ENCODE measurements at regions not wholly inside any gene's neighbourhood (a gene's known extent, or its start where the extent isn't known, plus 50 kb on each side); places are given as distances from the start of the nearest gene placed in this dataset.

DNA sequence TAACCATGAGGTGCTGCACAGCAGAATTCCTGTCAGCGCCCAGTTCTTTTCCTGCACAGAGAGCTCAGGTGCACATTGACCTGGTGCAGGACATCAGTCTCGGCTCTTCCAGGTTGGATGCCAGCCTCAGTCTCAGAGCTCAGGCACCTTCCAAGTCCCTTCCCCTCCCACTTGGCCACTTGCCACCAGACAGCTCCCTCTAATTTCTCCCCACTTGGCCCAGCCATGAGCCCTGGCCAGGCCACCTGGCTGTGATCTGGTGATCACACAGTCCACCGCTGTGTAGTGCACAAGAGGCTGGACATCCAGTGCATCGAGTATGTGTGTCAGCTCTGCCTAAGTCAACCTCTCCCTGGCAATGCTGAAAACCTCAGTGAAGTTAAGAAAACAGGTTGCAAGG, 336.6 kb upstream of the MYT1L start:
- no peak for DNase-seq (ENCODE audit: low read depth, low spot score)

DNA sequence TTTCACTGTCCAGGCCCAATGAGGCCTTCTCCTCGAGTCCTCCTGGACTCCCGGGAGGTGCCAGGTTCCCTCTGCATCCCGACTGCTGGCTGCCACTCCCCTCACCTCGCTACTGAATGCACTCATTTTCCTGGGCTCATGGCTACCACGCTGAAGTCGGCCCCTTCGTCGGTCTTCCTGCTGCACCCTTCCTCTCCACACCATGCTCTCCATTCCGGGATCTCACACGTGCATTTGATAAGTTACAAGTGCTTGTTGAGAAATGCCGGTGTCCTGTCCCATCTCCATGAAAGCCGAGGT, 334.7 kb upstream of the MYT1L start:
- DNase-seq (ENCODE audit: low read depth, low spot score), result no peak

DNA sequence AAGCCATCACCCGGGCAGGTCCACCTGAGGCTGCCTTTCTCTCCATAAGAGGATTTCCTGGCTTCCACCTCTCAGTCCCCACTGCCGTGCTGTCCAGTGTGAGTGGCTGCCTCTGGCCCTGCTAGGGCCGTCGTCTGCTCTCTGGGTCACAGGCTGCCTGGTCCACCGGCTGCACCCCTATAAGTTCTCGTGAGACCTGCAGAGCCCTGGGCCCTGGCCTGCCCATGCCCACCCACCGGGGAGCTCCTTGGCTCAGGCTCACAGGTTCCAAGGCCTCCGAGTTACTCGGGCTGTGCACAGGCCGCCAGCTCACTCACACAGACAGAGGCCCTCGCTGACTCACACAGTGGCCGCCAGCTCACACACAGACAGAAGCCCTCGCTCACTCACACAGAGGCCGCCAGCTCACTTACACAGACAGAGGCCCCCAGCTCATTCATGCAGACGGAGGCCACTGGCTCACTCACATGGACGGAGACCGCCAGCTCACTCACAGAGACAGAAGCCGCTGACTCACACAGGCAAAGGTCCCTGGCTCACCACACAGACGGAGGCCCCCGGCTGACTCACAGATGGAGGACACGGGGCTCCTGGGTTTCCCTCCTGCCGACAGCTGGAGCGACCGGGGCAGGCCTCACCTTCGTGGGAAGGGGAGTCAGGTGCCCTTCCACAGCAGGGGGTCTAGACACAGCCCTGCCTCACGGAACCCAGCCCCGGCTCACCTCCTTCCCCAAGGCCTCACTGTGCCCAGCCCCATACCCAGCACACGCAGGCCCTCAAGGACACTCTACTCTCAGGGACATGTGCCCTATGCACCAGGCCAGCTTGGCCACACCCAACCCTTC, 334.1 kb upstream of the MYT1L start:
- peak; percentile 65 for DNase-seq (ENCODE audit: low read depth, low spot score)

DNA sequence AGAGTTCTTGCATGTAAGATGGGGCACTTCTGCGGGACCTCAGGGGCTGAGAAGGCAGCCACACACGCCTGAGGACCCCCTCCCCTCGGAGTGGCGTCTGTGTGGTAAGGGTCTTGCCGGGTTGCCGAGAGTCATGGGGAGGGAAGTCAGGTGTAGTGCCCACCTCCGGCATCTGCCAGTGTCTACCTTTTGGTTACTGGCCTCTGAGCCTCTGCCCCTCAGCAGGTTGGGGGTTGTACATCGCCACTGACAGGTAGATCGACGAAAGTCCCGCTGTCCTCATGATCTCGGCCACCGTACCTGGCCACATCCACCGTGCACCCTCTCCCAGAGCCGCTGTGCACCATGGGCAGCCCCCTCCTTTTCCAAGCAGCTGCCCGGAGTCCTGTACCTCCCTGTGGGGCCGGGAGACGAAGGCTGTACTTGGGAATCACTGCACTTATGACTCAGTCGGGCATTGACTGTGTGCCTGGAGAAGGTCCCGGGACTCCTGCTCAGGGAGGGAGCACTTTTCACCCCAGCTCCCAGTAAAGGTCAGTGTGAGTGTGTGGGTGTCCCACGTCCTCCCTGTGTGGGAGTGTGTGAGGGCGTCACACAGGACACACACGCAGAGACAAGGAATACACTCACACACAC, 332.4 kb upstream of the MYT1L start:
- no peak for DNase-seq (ENCODE audit: low read depth, low spot score)

DNA sequence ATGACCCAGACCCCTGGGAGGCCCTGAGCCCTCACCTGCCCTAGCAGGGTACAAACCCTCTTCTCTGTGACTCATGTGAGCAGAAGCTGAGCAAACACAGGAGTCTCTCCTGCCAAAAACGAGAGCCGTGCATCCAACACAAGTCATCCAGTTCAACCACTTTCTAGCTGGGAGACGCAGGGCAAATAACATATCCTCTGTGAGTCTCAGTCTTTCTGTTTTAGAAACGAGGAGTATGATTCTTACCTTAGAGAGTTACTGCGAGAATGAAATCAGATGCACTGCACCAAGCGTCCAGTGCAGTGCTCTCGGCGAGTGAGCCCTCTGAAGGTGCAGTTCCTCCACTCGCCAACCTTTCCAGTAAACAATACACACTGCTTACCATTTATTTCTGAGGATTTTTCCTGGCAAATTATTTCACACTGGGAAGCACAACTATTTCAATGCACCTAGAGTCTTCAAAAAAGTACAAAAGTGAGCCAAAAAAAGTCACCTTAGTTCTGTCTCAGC, 331.8 kb upstream of the MYT1L start:
- no peak for DNase-seq (ENCODE audit: low read depth, low spot score)

DNA sequence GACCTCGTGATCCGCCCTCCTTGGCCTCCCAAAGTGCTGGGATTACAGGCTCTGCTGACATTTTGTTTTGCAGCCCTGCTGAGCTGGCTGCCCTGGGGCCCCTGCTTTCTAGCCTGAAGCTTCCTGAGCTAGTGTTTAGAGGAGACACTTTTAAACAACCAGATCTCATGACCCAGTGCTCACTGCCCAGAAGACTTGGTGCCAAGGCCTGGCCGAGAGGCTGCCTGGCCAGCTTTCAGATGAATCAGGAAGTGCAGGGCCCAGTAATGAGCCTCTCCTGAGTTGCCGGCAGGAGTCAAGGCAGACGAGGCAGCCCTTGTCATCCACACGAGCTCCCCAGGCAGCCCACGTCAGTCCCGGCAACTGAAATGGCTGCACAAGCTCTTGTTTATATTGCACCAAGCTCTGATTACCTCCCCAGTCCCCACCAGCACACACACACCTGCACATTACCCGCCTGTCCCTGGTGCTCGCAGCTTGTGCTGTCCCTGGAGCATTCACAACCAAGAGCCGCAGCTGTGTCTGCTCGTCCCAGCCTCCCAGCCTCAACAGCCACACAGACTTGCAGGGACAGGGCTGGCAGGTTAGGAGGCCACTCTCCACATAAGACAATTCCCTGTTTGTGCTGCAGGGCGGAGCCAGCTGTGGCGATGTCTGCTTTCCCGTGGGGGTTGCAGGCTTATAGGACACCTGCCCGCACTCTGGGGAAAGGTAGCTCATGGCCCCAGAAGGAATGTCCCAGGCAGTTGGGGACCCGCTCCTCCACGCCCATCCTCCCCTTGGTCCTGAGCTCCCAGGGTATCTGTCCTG, 331.2 kb upstream of the MYT1L start:
- DNase-seq (ENCODE audit: low read depth, low spot score), result no peak

DNA sequence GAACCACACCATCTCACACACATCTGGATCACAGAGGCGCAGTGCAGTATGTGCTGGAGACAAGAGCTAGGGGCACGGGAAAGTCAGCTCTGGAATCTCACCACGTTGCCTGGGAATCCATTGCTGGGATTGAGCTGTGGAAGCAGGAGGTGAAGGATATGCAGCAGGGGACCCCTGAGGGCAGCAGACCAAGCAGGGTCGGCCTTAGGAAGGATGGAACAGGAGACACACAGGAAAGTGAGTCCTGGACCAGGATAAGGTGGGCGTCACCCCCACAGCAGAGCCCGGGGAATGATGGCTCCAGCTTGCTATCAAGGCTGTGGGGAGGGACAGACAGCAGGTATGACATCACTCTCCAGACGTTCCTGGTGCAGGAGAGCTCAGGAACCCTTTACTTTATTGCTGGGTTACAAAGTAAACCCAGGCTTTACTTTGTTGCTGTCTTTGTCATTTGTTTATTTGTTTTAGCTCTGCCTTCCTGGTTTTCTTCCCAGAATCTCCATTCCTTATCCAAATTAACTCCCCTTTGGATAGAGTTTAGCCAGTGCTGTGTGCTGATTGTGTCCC, 329.8 kb upstream of the MYT1L start:
- no peak for DNase-seq (ENCODE audit: low read depth, low spot score)

DNA sequence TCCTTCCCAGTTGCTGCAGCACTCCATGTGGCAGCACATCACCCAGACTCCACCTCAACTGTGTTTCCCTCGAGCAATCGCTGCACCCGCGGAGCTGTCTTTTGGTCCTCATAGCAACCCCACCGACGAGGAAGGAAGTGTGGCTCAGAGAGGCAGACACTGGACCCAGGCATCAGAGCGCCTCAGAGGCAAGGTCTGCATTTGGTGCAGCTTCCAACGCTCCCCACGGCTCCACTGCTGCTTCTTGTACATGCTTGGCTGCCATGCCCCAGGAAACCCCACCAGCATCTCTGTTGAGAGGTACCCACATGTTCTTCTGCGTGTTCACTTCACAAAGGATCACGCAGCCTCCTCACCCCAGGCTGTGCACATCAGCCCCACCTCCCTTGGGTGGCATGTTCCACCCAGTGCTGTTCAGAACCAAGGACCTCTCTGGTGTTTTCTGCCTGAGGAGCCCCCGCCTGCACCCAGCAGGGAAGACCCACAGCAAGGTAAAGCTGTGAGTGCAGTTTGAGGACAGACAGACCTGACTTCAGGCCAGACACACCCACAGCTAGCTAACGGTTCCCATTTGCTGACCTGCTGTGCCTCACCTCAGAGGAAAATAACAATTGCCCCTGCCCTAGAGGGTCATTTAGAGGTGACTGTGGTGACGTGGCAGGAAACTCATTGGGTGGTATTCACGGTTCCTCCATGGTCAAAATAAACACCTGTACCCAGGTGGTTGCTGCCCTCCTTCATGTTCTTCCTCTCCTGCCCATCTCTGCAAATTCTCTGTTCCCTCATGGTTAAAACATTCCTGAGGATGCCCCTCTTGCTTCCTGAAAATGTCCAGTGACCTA, 326.3 kb upstream of the MYT1L start:
- no peak for DNase-seq (ENCODE audit: low read depth, low spot score)

DNA sequence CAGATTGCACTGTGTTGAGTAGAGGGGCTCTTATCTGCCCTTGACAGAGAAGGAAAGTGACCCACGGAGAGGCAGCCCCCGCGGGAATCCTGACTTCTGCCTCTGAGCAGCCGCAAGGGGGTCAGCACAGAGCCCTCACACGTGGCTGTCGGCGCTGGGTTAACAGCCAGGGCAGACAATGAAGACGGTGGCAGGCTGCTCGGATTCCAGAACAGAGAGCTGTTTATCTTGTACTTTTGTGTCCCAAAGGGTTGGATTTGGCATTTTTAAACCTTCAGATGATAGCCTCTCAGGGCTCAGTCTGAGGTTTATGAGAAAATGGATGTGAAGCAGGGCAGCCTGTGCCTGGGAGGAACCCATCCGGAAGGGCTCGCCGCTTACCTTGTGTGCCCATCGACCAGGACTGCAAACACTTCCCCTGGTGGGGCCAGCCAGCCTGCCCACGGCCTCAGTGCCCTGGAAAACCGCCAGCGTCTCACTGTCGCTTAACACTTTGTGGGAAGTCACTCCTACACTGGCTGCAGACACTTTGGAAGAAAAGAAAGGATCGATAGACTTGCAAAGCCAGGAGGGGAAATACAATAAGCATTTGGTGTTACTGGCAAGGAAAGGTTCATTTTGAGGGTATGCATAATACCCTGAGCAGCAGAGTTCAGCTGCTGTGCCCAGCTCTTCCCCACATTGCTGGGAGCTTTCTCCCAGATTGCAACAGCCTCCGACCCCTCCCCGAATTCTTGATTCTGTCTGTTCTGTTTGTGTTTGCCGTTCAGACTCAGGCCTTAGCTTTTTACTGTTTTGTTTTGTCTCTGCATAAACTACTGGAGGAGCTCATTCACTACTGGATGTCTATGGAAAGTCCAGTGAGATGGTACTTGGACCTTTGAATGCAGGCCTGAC, 325.3 kb upstream of the MYT1L start:
- DNase-seq (ENCODE audit: low read depth, low spot score), result no peak

DNA sequence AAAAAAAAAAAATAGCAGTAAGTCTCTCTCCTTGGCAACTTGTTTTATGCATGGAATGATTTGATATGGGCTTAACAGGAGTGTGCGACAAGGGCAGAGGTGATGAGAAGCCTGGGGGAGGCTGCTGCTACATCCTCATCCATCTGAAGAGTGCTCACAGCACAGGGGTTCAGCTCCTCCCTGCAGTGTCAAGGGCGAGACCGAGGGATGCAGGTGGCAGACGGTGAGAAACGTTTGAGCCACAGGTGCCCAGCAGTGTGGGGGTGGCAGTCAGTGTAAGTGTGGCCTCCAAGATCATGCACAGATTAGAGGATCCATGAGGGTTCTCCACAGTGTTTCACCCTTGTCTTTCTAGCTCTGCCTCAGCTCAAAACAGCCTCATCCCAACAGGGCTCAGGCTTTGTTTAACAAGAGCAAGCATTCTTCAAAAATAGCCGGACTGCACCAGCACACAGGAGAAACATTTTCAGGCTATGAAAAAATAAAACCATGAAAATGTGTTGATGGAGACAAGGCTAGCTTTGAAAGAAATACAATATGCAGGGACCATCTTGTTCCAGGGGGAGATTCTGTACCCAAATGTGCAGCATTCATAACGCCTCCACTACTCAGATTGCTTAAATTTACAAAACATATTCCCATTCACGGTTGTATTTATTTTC, 324.5 kb upstream of the MYT1L start:
- DNase-seq (ENCODE audit: low read depth, low spot score), result no peak

DNA sequence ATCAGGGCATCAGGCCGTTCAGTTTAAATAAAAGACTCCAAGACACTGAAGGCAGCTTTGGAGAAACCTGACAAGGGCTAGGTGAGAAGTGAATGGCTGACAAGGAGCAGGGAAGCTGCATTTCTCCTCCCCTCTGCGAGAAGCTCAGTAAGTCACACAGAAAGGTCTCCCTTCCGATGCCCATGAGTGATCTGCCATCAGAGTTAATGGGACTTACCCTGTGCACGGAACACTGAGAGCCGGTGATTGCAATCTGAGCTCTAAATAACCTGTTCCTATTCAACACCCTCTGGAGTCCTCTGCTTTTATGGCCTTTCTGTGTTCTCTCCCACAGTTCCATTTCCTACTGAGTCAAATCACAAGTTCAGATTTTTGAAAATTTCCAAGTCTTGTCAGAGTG, 322.2 kb upstream of the MYT1L start:
- DNase-seq (ENCODE audit: low read depth, low spot score), result no peak

DNA sequence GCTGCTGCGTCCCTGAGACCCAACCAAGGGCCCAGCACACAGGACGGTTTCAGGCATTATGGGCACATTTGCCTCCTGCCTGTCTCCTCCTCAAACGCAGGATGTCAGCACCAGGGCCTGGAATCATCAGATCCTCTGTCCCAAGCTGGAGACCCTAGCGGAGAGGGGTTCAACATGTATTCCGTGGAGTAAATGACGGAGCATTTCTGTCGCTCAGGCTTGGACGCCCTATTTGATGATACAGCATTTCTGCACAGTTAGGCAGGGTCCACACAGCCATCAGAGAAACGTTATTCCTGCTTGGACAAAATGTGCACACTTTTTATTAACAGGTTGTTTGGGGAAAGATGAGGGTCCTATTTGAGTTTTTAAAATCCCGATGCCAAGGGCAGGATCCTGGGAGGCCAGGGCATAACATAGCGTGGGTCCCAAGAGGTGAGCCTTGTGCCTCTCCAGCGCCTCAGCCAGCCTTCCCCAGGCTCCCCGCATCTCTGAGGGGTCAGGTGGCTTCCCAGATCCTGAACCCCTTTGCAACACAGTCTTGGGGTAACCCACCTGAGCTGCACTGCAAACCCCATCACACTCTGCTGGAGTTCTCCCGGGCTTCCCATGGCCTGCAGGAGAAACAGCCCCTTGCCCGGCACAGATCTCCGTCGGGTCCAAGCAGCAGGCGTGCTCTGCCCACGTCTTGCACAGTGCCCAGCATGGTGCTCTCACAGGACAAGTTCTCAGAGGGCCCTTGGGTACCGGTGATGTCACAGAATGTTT, 319.7 kb upstream of the MYT1L start:
- DNase-seq (ENCODE audit: low read depth, low spot score), result no peak

DNA sequence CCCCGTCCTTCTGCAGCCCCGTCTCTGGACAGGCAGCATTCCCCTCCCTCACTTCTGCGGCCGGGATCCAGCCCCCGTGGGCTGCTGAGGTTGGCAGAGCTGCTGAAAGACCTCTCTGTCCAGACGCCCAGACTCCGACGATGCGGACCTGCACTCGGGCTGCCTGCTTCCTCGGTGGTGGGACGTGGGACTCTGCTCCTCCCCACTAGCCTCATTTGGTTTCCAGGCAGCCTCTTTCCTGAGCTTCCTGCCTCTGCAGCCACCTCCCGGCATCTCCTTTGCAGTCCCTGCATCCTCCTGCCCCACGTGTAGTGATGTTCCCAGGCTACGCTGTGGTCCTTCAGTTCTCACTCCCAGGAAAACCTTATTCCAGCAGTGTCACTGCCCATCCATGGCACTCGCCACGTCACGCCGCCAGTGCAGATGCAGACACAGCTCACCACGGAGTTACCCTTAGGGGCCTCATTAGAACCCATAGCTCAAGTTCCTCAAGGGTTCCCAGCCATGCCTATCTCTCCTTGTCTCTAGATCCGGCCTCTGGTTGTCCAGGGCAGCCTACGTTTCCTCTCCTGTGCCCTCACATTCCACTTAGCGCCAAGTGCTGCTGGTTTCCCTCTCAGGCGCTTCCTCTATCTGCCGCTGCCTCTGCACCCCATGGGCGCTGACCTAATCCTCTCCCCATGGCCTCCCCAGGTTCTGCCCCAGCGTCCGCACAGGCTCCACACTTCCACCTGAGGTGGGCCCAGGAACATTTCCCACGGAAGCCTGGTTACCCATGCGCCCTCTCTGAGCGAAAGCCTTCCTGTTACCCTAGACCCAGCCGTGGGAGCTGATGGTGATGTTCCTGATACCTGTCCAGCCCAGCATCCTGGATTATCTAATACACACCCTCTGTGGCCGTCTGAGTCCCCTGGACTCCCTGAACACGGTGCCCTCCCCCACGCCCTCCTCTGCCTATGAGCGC, 318.3 kb upstream of the MYT1L start:
- DNase-seq (ENCODE audit: low read depth, low spot score), result no peak

DNA sequence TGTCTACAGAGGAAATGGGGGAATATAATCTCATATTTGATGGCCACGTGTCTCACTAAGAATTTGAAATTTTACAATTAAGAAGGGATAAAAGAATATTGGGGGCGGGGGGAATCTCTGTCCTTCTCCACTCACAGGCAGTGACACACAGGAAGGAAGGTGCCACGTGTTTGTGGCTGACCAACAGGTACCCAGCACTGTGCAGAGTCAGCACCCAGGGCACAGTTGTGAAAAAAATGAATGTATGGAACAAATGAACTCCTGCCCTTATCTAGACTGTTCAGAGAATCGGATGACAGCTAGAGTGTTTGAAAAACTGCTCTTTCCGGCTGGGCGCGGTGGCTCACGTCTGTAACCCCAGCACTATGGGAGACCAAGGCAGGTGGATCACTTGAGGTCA, 317.0 kb upstream of the MYT1L start:
- no peak for DNase-seq (ENCODE audit: low read depth, low spot score)

DNA sequence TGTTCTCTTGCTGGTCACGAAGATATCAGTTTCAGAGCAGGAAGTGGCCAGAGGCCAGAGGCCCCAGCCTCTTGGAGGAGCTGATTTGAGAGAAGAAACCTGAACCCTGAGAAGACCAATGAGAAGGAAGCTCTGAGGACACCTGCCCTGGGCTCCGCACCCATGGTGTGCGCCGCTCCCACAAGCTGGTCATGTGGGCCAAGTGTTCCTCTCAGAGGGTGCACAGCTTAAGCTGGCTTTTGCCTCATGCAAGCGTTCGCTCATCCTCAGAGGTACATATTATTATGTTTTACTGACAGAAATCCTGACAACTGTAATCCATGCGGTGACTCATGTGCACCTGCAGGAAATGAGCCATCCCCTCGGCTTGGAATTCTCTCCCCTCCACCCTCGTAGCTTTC, 316.1 kb upstream of the MYT1L start:
- DNase-seq (ENCODE audit: low read depth, low spot score), result no peak

DNA sequence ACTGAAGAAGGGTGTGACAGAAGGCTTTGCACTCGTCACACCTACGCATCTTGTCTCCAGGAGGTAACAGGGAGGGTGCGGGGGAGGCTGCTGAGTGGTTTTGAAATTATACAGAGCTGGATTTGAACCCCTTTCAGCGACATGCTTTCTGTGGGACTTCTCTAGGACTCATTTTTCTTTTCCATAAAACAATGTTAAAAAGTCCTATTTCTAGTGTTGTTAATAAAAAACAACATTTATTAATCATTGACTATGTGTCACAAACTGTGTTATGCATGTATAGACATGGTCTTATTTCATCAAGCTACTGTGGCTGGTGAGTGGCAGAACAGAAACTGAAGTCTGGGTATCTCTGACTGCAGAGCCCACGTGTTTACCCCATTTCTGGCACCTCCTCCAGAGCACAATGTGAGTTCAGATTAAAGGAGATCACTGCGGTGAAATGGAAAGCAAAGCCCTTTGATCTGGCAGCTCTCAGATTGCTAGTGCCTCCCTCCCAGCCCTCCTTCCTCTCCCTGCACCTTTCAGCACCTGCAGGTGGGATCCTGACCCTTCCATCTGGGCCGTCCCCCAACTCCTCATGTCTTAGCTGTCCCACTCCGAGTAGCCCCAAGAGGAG, 315.5 kb upstream of the MYT1L start:
- DNase-seq (ENCODE audit: low read depth, low spot score), result peak; percentile 33

DNA sequence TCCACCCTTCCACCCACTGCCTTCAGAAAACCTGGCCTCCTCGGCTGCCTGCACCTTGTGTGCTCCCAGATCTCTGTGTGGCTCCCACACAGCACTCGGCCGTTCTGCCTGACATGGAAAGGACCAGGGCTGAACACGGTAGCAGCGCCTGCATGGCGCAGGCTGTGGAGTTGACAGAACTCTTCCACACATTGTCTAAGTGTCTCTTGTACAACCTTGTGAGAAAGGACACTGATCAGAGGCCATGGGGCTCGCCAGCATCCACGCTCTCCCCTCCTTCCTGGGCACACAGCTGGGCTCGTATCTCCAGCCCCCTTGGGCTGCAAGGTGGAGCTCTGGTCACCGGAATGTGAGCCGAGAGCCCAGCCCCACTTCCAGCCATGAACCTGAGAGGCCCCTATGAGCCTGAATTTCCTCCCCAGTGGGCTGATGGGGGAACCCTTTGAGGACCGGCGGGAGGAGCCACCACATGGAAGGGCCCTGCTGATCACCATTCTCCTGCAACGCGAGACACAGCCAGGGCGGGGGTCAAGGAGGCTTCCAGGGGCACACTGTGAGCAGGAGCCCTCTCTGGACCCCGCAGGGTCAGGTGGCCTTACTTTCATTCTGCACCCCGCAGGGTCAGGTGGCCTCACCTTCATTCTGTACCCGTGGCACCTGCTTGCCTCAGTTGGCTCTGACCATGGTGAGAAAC, 314.2 kb upstream of the MYT1L start:
- no peak for DNase-seq (ENCODE audit: low read depth, low spot score)
